ENCODE measurements at regions not wholly inside any gene's neighbourhood (a gene's known extent, or its start where the extent isn't known, plus 50 kb on each side); places are given as distances from the start of the nearest gene placed in this dataset.

GRCh38 chr5:165805756-165806155 lies 2300.3 kb downstream of the MAT2B start:
- TF ChIP-seq CTCF (IDR thresholded peaks at IDR 0.05; ENCODE audit: low read depth, low read length, missing control alignments): no peak
- no peak for DNase-seq (ENCODE audit: low read depth)
- no peak overlapping the region for H3K4me3 ChIP-seq (ENCODE audit: low read depth, low read length)

- no peak for TF ChIP-seq CTCF (IDR thresholded peaks at IDR 0.05; ENCODE audit: low read depth, low read length, missing control alignments)
- no peak overlapping the region for H3K4me3 ChIP-seq (ENCODE audit: low read depth, low read length)
- DNase-seq (ENCODE audit: low read depth): no peak
Measured at GRCh38 chr5:165808335-165808734, 2302.9 kb downstream of the MAT2B start.

GRCh38 chr5:165809914-165810313 lies 2304.5 kb downstream of the MAT2B start:
- no peak overlapping the region for H3K4me3 ChIP-seq (ENCODE audit: low read depth, low read length)
- no peak for TF ChIP-seq CTCF (IDR thresholded peaks at IDR 0.05; ENCODE audit: low read depth, low read length, missing control alignments)
- DNase-seq (ENCODE audit: low read depth): no peak

GRCh38 chr5:165829504-165829903 lies 2324.1 kb downstream of the MAT2B start:
- no peak for DNase-seq (ENCODE audit: low read depth)
- no peak overlapping the region for H3K4me3 ChIP-seq (ENCODE audit: low read depth, low read length)
- no peak for TF ChIP-seq CTCF (IDR thresholded peaks at IDR 0.05; ENCODE audit: low read depth, low read length, missing control alignments)

GRCh38 chr5:165834891-165835290 lies 2329.5 kb downstream of the MAT2B start:
- H3K4me3 ChIP-seq (ENCODE audit: low read depth, low read length): no peak overlapping the region
- DNase-seq (ENCODE audit: low read depth): no peak
- no peak for TF ChIP-seq CTCF (IDR thresholded peaks at IDR 0.05; ENCODE audit: low read depth, low read length, missing control alignments)

GRCh38 chr5:165836046-165836445 lies 2330.6 kb downstream of the MAT2B start:
- no peak for DNase-seq (ENCODE audit: low read depth)
- no peak overlapping the region for H3K4me3 ChIP-seq (ENCODE audit: low read depth, low read length)
- no peak for TF ChIP-seq CTCF (IDR thresholded peaks at IDR 0.05; ENCODE audit: low read depth, low read length, missing control alignments)

- no peak for DNase-seq (ENCODE audit: low read depth)
- H3K4me3 ChIP-seq (ENCODE audit: low read depth, low read length): no peak overlapping the region
- TF ChIP-seq CTCF (IDR thresholded peaks at IDR 0.05; ENCODE audit: low read depth, low read length, missing control alignments): no peak
Measured at GRCh38 chr5:165837286-165837685, 2331.9 kb downstream of the MAT2B start.

Data from GM12864 (cell line).